Stomach (tissue), 4 donors: ENCODE measurements at regions not wholly inside any gene's neighbourhood (a gene's known extent, or its start where the extent isn't known, plus 50 kb on each side); places are given as distances from the start of the nearest gene placed in this dataset.

Source experiments
- CTCF ChIP-seq, 7 experiments: fragments of 450-650 bp in 4 of 7; fragments of 200-600 bp in 3 of 7; sonication (generic) in 3 of 7; IDR thresholded peaks; one replicate each; pipeline ENCODE4 v1.5.1; 2016 to 2019; ENCODE audit warnings: antibody characterized with exemption in 7 of 7, control low read depth in 2 of 7, mild to moderate bottlenecking in 1 of 7
- EP300 ChIP-seq: sonication (generic); formaldehyde crosslinking; IDR thresholded peaks from one replicate; pipeline ENCODE4 v1.6.1; 2017; ENCODE audit warnings: antibody characterized with exemption

DNA sequence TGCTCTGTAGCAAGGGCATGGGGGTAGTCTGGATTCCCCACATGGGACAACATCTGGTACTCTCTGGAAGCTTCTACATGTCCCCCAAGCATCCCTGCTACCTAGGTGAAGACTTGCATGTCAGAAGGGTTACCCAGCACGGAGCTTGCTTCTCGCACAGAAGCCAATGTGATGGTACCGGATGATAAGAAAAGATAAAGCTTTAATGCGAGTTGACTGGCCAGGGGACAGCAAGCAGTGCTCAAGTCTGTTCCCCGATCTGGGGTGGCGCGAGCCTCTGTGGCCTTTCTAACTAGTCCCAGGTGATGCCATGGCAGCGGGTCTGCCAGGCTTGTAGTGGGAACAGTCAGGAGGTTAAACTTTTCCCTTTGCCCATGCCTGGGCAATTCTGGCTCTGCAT, 70.0 kb upstream of the TIAM2 start:
- TF ChIP-seq CTCF (IDR thresholded peaks at IDR 0.05) (no peak), EP300 (no peak)
